Mesothelial cell of epicardium (in vitro differentiated cells): ENCODE measurements at regions not wholly inside any gene's neighbourhood (a gene's known extent, or its start where the extent isn't known, plus 50 kb on each side); places are given as distances from the start of the nearest gene placed in this dataset.

Experiments used
- DNase-seq, 2 experiments: peaks; one replicate each; pipeline ENCODE4 v3.0.0; 2021; ENCODE audit warnings: low spot score in 2 of 2; ENCODE audit not compliant: unreplicated experiment in 2 of 2
- H3K27ac Mint-ChIP-seq: 2 replicates; pipeline ENCODE4 v1.8.0; 2021; ENCODE audit warnings: mixed read lengths
- H3K27me3 Mint-ChIP-seq: 2 replicates; pipeline ENCODE4 v1.8.0; 2021; ENCODE audit warnings: low read depth, mixed read lengths
- H3K36me3 Mint-ChIP-seq: 2 replicates; pipeline ENCODE4 v1.8.0; 2021; ENCODE audit warnings: mixed read lengths
- H3K4me1 Mint-ChIP-seq: 2 replicates; pipeline ENCODE4 v1.8.0; 2021; ENCODE audit warnings: mixed read lengths
- H3K4me3 Mint-ChIP-seq: 2 replicates; pipeline ENCODE4 v1.8.0; 2021; ENCODE audit warnings: mild to moderate bottlenecking, moderate library complexity, mixed read lengths
- H3K9me3 Mint-ChIP-seq: 2 replicates; pipeline ENCODE4 v1.8.0; 2021; ENCODE audit warnings: mixed read lengths
- TF ChIP-seq, protein P1 (sequence below): fragments of 200-600 bp; sonication (generic); IDR thresholded peaks from one replicate; pipeline ENCODE4 v1.5.0; 2021; ENCODE audit warnings: antibody characterized with exemption; ENCODE audit not compliant: unreplicated experiment

DNA sequence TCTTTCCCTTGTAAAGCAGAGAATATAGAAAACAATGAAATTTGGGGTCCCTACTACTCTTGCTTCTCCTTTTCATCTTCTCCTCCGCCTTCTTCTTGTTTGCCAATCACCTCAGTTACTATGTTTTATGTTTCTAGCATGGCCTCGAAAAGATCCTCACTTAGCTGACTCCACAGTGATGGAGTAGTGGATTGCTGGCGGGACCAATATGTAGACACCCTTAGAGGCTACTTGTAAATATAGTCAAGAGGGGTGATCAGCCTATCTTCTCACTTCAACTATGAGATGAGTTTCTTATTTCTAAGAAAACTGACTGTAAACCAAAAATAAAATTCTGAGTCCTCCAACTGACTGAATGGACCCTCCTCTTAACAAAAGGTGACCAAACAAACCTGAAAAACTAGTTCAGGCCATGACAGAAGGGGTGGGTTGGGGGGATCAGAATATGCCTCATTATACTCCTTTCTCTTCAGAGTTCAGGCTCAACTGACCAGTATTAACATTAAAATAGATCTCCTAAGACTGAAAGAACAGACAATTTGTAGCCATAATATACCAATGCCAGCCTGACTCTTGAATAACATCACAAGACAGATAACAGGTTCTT is 829.0 kb downstream of the TLE4 start:
- no peak overlapping the region for H3K27ac Mint-ChIP-seq
- DNase-seq = no peak
- no peaks in the 10 kb centered on the region for H3K36me3 Mint-ChIP-seq
- H3K4me3 Mint-ChIP-seq = no peak overlapping the region
- TF ChIP-seq, protein P1, sequence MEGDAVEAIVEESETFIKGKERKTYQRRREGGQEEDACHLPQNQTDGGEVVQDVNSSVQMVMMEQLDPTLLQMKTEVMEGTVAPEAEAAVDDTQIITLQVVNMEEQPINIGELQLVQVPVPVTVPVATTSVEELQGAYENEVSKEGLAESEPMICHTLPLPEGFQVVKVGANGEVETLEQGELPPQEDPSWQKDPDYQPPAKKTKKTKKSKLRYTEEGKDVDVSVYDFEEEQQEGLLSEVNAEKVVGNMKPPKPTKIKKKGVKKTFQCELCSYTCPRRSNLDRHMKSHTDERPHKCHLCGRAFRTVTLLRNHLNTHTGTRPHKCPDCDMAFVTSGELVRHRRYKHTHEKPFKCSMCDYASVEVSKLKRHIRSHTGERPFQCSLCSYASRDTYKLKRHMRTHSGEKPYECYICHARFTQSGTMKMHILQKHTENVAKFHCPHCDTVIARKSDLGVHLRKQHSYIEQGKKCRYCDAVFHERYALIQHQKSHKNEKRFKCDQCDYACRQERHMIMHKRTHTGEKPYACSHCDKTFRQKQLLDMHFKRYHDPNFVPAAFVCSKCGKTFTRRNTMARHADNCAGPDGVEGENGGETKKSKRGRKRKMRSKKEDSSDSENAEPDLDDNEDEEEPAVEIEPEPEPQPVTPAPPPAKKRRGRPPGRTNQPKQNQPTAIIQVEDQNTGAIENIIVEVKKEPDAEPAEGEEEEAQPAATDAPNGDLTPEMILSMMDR = no peak
- H3K27me3 Mint-ChIP-seq = no peaks in the 10 kb centered on the region
- H3K9me3 Mint-ChIP-seq = peaks cover 17% of the 10 kb centered on the region
- peaks cover 9% of the 10 kb centered on the region for H3K4me1 Mint-ChIP-seq

DNA sequence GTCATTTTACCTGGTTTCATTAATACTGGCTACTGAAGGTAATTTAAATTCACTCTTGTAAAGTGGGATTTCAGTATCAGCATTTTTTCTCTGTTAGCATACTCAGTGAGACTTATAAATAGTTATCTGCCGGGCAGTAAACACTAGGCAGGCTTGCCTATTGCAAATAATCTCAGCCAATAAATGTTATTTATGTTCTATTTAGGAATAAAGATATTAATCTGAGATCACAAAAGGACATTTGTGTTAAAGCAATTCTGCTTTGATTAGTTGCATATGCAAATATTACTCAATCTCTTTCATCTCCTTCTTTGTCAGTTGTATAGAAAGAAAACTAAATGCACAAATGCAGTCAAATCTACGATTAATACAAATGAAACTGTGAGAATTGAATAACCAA is 827.8 kb downstream of the TLE4 start:
- Mint-ChIP-seq H3K36me3 (no peaks in the 10 kb centered on the region), H3K27me3 (no peaks in the 10 kb centered on the region), H3K9me3 (peaks cover 11% of the 10 kb centered on the region), H3K27ac (no peak overlapping the region), H3K4me3 (no peak overlapping the region), H3K4me1 (peaks cover 9% of the 10 kb centered on the region)
- TF ChIP-seq, protein P1 = no peak
- no peak for DNase-seq

DNA sequence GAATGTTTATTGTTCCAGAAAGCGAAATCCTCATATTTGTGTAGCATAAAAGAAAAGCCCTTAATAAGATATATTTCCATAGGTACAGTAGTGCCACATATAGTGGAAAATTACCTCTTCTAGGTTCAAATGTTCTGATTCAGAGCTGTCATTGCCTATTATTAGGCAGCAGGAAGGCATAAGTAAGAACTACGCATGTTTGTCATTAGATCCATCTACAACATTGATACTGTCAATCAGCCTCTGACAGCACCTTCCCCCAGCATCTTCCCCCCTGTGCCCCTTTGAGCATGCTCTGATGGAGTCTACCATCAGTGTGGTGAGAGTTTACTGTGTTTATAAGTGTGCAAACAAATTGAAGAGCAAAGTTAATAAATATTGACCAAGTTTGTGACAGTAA is 816.1 kb downstream of the TLE4 start:
- no peaks in the 10 kb centered on the region for H3K27me3 Mint-ChIP-seq
- no peak overlapping the region for H3K4me3 Mint-ChIP-seq
- DNase-seq = no peak
- no peaks in the 10 kb centered on the region for H3K4me1 Mint-ChIP-seq
- no peak overlapping the region for H3K27ac Mint-ChIP-seq
- H3K36me3 Mint-ChIP-seq = no peaks in the 10 kb centered on the region
- H3K9me3 Mint-ChIP-seq = peaks cover 15% of the 10 kb centered on the region
- TF ChIP-seq, protein P1 = no peak

DNA sequence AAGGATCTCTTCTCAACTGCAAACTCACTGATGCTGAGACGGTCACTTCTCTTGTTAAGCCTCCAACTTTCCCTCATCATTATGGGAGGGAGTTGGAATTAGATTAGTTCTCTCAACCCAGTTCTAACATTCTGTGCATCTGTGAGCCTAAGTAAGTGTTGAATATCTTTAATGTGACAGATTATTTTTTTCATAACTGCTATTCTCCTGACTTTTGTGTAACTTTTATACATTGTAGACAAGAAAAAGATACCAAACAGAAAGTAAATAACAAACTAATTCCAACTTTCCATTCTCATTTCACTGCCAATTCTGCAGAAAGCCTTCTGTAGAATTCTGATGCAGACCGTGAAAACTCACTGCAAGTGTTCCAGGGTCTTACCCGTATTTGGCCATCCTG is 813.5 kb downstream of the TLE4 start:
- DNase-seq = no peak
- Mint-ChIP-seq H3K4me3 (no peak overlapping the region), H3K27ac (no peak overlapping the region), H3K27me3 (no peaks in the 10 kb centered on the region), H3K9me3 (peaks cover 1% of the 10 kb centered on the region), H3K4me1 (peaks cover 12% of the 10 kb centered on the region), H3K36me3 (no peaks in the 10 kb centered on the region)
- TF ChIP-seq, protein P1 = no peak

DNA sequence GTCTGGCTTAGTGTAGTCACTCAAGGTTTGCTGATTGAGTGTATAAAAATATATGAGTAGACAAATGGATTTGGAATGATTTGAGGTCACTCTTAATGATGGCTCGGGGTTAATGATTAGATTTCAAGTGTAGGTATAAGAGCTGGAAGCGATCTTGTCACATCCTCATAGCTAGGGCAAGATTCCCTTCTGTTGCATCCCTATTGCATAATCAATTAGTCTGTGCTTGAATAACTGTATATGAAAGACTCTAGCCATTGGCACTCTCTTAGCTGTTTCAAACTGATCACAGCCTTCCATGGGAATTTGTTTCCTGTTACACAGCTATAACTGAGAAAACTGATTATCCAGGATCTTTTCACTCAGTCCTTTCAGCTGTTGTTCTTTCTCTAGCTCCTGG is 811.6 kb downstream of the TLE4 start:
- Mint-ChIP-seq H3K9me3 (no peaks in the 10 kb centered on the region), H3K27me3 (no peaks in the 10 kb centered on the region), H3K36me3 (no peaks in the 10 kb centered on the region), H3K4me3 (no peak overlapping the region), H3K27ac (no peak overlapping the region), H3K4me1 (peaks cover 27% of the 10 kb centered on the region)
- TF ChIP-seq, protein P1 = no peak
- no peak for DNase-seq
